ENCODE measurements at regions not wholly inside any gene's neighbourhood (a gene's known extent, or its start where the extent isn't known, plus 50 kb on each side); places are given as distances from the start of the nearest gene placed in this dataset.

GRCh38 chr15:47661661-47662180 is 55.6 kb upstream of the SEMA6D start:
- H2BK120ac ChIP-seq (replicated peaks; ENCODE audit: low read depth, low read length) = no peak overlapping the region
- H4K91ac ChIP-seq (replicated peaks; ENCODE audit: insufficient read length, low read length) = no peak overlapping the region
- CTCF ChIA-PET (ENCODE audit: partially characterized antibody) = interaction anchor here (0.9 to 1.0 kb wide), 2 partner anchors 14 to 15 kb away, joined by 3 read pairs; no protein-coding TSS in a partner anchor
- no peak overlapping the region for H3K56ac ChIP-seq (replicated peaks; ENCODE audit: insufficient read length, low read depth, low read length)
- no peak overlapping the region for H2BK12ac ChIP-seq (ENCODE audit: low read depth, low read length)
- no peak overlapping the region for H2AK5ac ChIP-seq (ENCODE audit: low read depth, low read length)
- no peak overlapping the region for H2BK15ac ChIP-seq (ENCODE audit: low read length)
- H3K18ac ChIP-seq (ENCODE audit: extremely low read depth, low read length) = peak overlapping the region; percentile 32; the same call in 1 of the 2 replicates
- 88% methylated on average over 5 of the region's 5 CpGs; no CpG with 5 or more reads in 1 of the 2 experiments for WGBS, 2 experiments (ENCODE audit: extremely low coverage in 1 of 2, insufficient coverage in 1 of 2, insufficient read length in 1 of 2, insufficient replicate concordance in 2 of 2, low coverage in 1 of 2, low lambda C conversion rate in 2 of 2, missing lambda C conversion rate in 1 of 2)
- H2AFZ ChIP-seq (ENCODE audit: low read length) = no peak overlapping the region
- H3K27ac ChIP-seq (ENCODE audit: low read depth, low read length) = no peak overlapping the region
- no peaks in the 10 kb centered on the region for H3K4me1 ChIP-seq (replicated peaks in 1 of 4; ENCODE audit: control insufficient read depth in 3 of 4, insufficient read depth in 4 of 4, low read length in 3 of 4)
- H3K14ac ChIP-seq (ENCODE audit: insufficient read length) = no peak overlapping the region
- no peak overlapping the region for H3K4me2 ChIP-seq (ENCODE audit: insufficient read depth in 1 of 2, low read depth in 2 of 2, low read length in 2 of 2)
- DNase-seq (ENCODE audit: low read depth in 1 of 2, low spot score in 2 of 2) (no peak), FAIRE-seq (no peak)
- no peak overlapping the region for H3K23ac ChIP-seq (ENCODE audit: insufficient read length)
- H4K8ac ChIP-seq (ENCODE audit: extremely low read depth, insufficient read depth, low read length) = no peak overlapping the region
- no peaks in the 10 kb centered on the region for H3K36me3 ChIP-seq (ENCODE audit: control insufficient read depth in 2 of 4, insufficient read depth in 4 of 4, low read length in 3 of 4)
- no peaks in the 10 kb centered on the region for H4K20me1 ChIP-seq (replicated peaks in 1 of 2; ENCODE audit: control insufficient read depth in 1 of 2, insufficient read depth in 2 of 2, low read length in 2 of 2)
- no peaks in the 10 kb centered on the region for H3K9me3 ChIP-seq (ENCODE audit: insufficient read depth in 2 of 2, low read depth in 1 of 2, low read length in 1 of 2)
- no peak overlapping the region for H2BK5ac ChIP-seq (ENCODE audit: low read depth, low read length)
- POLR2A ChIA-PET (ENCODE audit: partially characterized antibody) = no interaction called here
- H3K4ac ChIP-seq (replicated peaks; ENCODE audit: insufficient read length, low read depth, low read length) = no peak overlapping the region
- no peak overlapping the region for H4K5ac ChIP-seq (ENCODE audit: insufficient read length, low read depth, low read length)
- H3K79me1 ChIP-seq (ENCODE audit: low read depth, low read length) = no peaks in the 10 kb centered on the region
- no peaks in the 10 kb centered on the region for H3K27me3 ChIP-seq (replicated peaks in 1 of 4; ENCODE audit: control insufficient read depth in 3 of 4, extremely low read depth in 1 of 4, insufficient read depth in 3 of 4, low read length in 3 of 4)
- H2BK20ac ChIP-seq (ENCODE audit: low read length) = no peak overlapping the region
- TF ChIP-seq TBP (IDR thresholded peaks at IDR 0.05; ENCODE audit: low read depth, low read length) = no peak
- no peak for TF ChIP-seq EP300 (IDR thresholded peaks at IDR 0.05; ENCODE audit: borderline replicate concordance in 1 of 2, low read depth in 2 of 2, low read length in 2 of 2)
- no peak for TF ChIP-seq ZNF274 (IDR thresholded peaks at IDR 0.05; ENCODE audit: borderline replicate concordance, extremely low read depth, low read length)
- TF ChIP-seq SP4 (IDR thresholded peaks at IDR 0.05; ENCODE audit: low read length) = no peak
- no peak for TF ChIP-seq NRF1 (IDR thresholded peaks at IDR 0.05; ENCODE audit: low read depth, low read length)
- no peak for TF ChIP-seq RNF2 (IDR thresholded peaks at IDR 0.05; ENCODE audit: borderline replicate concordance, low read depth, low read length, missing control alignments, poor library complexity, severe bottlenecking)
- no peak for TF ChIP-seq RBBP5 (IDR thresholded peaks at IDR 0.05; ENCODE audit: borderline replicate concordance, low read depth, low read length)
- no peak for TF ChIP-seq MAFK (IDR thresholded peaks at IDR 0.05; ENCODE audit: low read depth, low read length)
- TF ChIP-seq RXRA (IDR thresholded peaks at IDR 0.05; ENCODE audit: insufficient read depth, low read depth, low read length) = no peak
- H3K9ac ChIP-seq (replicated peaks in 1 of 4; ENCODE audit: extremely low read depth in 1 of 4, low read depth in 3 of 4, low read length in 3 of 4) = no peak overlapping the region
- H3K79me2 ChIP-seq (ENCODE audit: control insufficient read depth in 1 of 2, insufficient read depth in 2 of 2, low read length in 2 of 2) = no peaks in the 10 kb centered on the region
- H3K4me3 ChIP-seq (ENCODE audit: extremely low read depth in 1 of 4, insufficient read depth in 2 of 4, low read depth in 3 of 4, low read length in 4 of 4) = no peak overlapping the region
- H3K23me2 ChIP-seq (ENCODE audit: low read depth, low read length) = no peaks in the 10 kb centered on the region

Data from H1 (cell line).